GM12878 (cell line): ENCODE measurements at regions not wholly inside any gene's neighbourhood (a gene's known extent, or its start where the extent isn't known, plus 50 kb on each side); places are given as distances from the start of the nearest gene placed in this dataset.

Source experiments
- ATAC-seq: fragments of 200-7000 bp; cut with Tn5 transposase; 3 replicates; pipeline ENCODE4 v1.9.1; 2020; ENCODE audit warnings: mild to moderate bottlenecking, moderate library complexity
- BruUV-seq: library from RNA; stranded (reverse); fragments of 400-500 nt; replicated peaks from 2 replicates; lab custom pipeline; 2021; lab: Mats Ljungman, UMichigan
- CTCF ChIA-PET: fragments of 300-600 bp; sonication (Branson Sonifier 250); formaldehyde crosslinking; extraction: SDS; loops from one replicate; lab custom pipeline; 2021; ENCODE audit warnings: inconsistent platforms; lab: Yijun Ruan, JAX
- POLR2A ChIA-PET: fragments of 350-600 bp; formaldehyde crosslinking; extraction: SDS; loops from one replicate; lab custom pipeline; 2021; ENCODE audit warnings: inconsistent platforms; lab: Charles Lee
- RAD21 ChIA-PET: fragments of 300-600 bp; sonication (Branson Sonifier 250); formaldehyde crosslinking; loops from one replicate; lab custom pipeline; 2023; ENCODE audit warnings: antibody characterized with exemption; ENCODE audit not compliant: unreplicated experiment; lab: Charles Lee
- SMC1A ChIA-PET: fragments of 300-600 bp; sonication (Branson Sonifier 250); formaldehyde crosslinking; loops from one replicate; lab custom pipeline; 2023; ENCODE audit not compliant: unreplicated experiment, uncharacterized antibody; lab: Charles Lee
- DNase-seq: peaks from one replicate; pipeline ENCODE4 v3.0.0-alpha.2; 2011; ENCODE audit warnings: low read depth, low spot score
- FAIRE-seq: peaks from 3 replicates; lab custom pipeline; 2011; peaks lifted over from hg19 to GRCh38; lab: Jason Lieb, UNC
- H2AFZ ChIP-seq: 2 replicates; pipeline ENCODE4 v1.6.0; 2011; ENCODE audit warnings: low read depth, low read length, control low read depth; ENCODE audit not compliant: control insufficient read depth
- H3K27ac ChIP-seq: 2 replicates; pipeline ENCODE4 v1.5.1; 2011; ENCODE audit warnings: control low read depth; ENCODE audit not compliant: control insufficient read depth, insufficient read depth
- H3K27me3 ChIP-seq, 2 experiments: replicated peaks in 1 of 2; 2 replicates each; pipeline versions ENCODE4 v1.6.0 to v1.6.1; 2011; ENCODE audit warnings: low read length in 1 of 2; ENCODE audit not compliant: control insufficient read depth in 2 of 2, insufficient read depth in 2 of 2
- H3K36me3 ChIP-seq, 2 experiments: 2 replicates each; pipeline ENCODE4 v1.5.1; 2011; ENCODE audit warnings: low read length in 1 of 2; ENCODE audit not compliant: control insufficient read depth in 2 of 2, insufficient read depth in 2 of 2
- H3K4me1 ChIP-seq: 2 replicates; pipeline ENCODE4 v1.6.1; 2011; ENCODE audit warnings: mild to moderate bottlenecking, low read length, moderate library complexity, mixed read lengths; ENCODE audit not compliant: control insufficient read depth, insufficient read depth
- H3K4me2 ChIP-seq: 2 replicates; pipeline ENCODE4 v1.6.0; 2011; ENCODE audit warnings: control low read depth; ENCODE audit not compliant: control insufficient read depth, insufficient read depth
- H3K4me3 ChIP-seq: fragments of 200-600 bp; sonication (generic); 2 replicates; pipeline ENCODE4 v1.5.1; 2016
- H3K79me2 ChIP-seq: 2 replicates; pipeline ENCODE4 v1.6.0; 2011; ENCODE audit warnings: low read length; ENCODE audit not compliant: control insufficient read depth, insufficient read depth
- H3K9ac ChIP-seq: 2 replicates; pipeline ENCODE4 v1.8.0; 2011; ENCODE audit warnings: low read length, control low read depth, mixed read lengths; ENCODE audit not compliant: control insufficient read depth, insufficient read depth
- H3K9me3 ChIP-seq: replicated peaks from 3 replicates; pipeline ENCODE4 v1.5.1; 2011; ENCODE audit warnings: mild to moderate bottlenecking, low read length; ENCODE audit not compliant: control insufficient read depth, insufficient read depth
- H4K20me1 ChIP-seq: 2 replicates; pipeline ENCODE4 v1.6.0; 2011; ENCODE audit not compliant: control insufficient read depth, insufficient read depth
- CEBPZ ChIP-seq: fragments of 150-350 bp; IDR thresholded peaks from 2 replicates; pipeline ENCODE4 v1.6.1; 2016; ENCODE audit warnings: low read depth, low read length
- CTCF ChIP-seq, 3 experiments: IDR thresholded peaks in 2 of 3; conservative IDR thresholded peaks in 1 of 3; 2 replicates each; pipeline ENCODE4 v1.5.1; 2011; ENCODE audit warnings: low read depth in 3 of 3, low read length in 3 of 3, mild to moderate bottlenecking in 3 of 3, control low read depth in 2 of 3, moderate library complexity in 2 of 3, inconsistent platforms in 1 of 3, mixed read lengths in 1 of 3; ENCODE audit not compliant: control insufficient read depth in 2 of 3, insufficient read depth in 1 of 3; ENCODE audit errors: extremely low read depth in 1 of 3
- RAD21 ChIP-seq: IDR thresholded peaks from 2 replicates; pipeline ENCODE4 v1.6.1; 2011; ENCODE audit warnings: mild to moderate bottlenecking, low read depth, low read length, moderate library complexity; ENCODE audit not compliant: insufficient read depth
- RUNX3 ChIP-seq: IDR thresholded peaks from 2 replicates; pipeline ENCODE4 v1.6.1; 2012; ENCODE audit warnings: low read length, inconsistent platforms
- TAF1 ChIP-seq: IDR thresholded peaks from 2 replicates; pipeline ENCODE4 v1.6.1; 2011; ENCODE audit warnings: mild to moderate bottlenecking, low read depth, low read length, borderline replicate concordance
- WRNIP1 ChIP-seq: IDR thresholded peaks from 2 replicates; pipeline ENCODE4 v1.6.1; 2011; ENCODE audit warnings: low read depth, low read length, improper control_type of control experiment, borderline replicate concordance
- YY1 ChIP-seq: IDR thresholded peaks from 2 replicates; pipeline ENCODE4 v1.6.1; 2011; ENCODE audit warnings: low read depth, mild to moderate bottlenecking, low read length
- ZSCAN29 ChIP-seq: fragments of 450-650 bp; IDR thresholded peaks from 2 replicates; pipeline ENCODE4 v1.6.1; 2017; ENCODE audit warnings: mild to moderate bottlenecking, moderate library complexity
- WGBS: methylation state at CpG from one replicate; pipeline ENCODE4 v1.1.6; 2016; ENCODE audit warnings: low lambda C conversion rate; ENCODE audit not compliant: insufficient replicate concordance, insufficient coverage; ENCODE audit errors: missing lambda C conversion rate; 5-methylcytosine and 5-hydroxymethylcytosine counted together
- in situ Hi-C: fragments of 300-500 bp; cut with MboI; formaldehyde crosslinking; loops from 9 replicates; pipeline ENCODE4 v1.14.3; 2018; ENCODE audit warnings: mixed read lengths
- intact Hi-C: fragments of 100-400 bp; cut with micrococcal nuclease; formaldehyde crosslinking; loops from one replicate; pipeline ENCODE4 v1.14.2; 2022; ENCODE audit not compliant: unreplicated experiment

GRCh38 chr5:28012538-28012937 is 974.2 kb upstream of the CDH9 start:
- TF ChIP-seq TAF1 (no peak), CTCF (IDR thresholded peaks at IDR 0.05 in 2 of 3, conservative IDR thresholded peaks at IDR 0.05 in 1 of 3; ENCODE audit: control insufficient read depth in 2 of 3, extremely low read depth in 1 of 3, insufficient read depth in 1 of 3, low read depth in 3 of 3, low read length in 3 of 3) (peak in 1 of 3 experiments; percentile 38; a peak in 1 of 6 replicates), RAD21 (peak; percentile 20; the same call in 1 of the 2 replicates)
- ATAC-seq, result peak; percentile 73
- Histone ChIP-seq H3K4me1 (no peaks in the 10 kb centered on the region), H3K79me2 (no peaks in the 10 kb centered on the region), H3K4me3 (no peak overlapping the region), H3K9ac (no peak overlapping the region), H4K20me1 (no peaks in the 10 kb centered on the region), H3K27ac (no peak overlapping the region), H3K4me2 (no peak overlapping the region), H2AFZ (no peak overlapping the region), H3K9me3 (no peaks in the 10 kb centered on the region), H3K36me3 (no peaks in the 10 kb centered on the region), H3K27me3 (no peaks in the 10 kb centered on the region)
- POLR2A ChIA-PET, result no interaction called here
- no TSS peak for BruUV-seq
- CTCF ChIA-PET, result interaction anchor here (0.6 to 2.3 kb wide), 2 partner anchors 8 to 330 kb away, joined by 3 to 6 read pairs; no protein-coding TSS in a partner anchor
- DNase-seq, result no peak
- RAD21 ChIA-PET, result no interaction called here
- FAIRE-seq, result no peak
- SMC1A ChIA-PET, result no interaction called here
- in situ Hi-C loops (no loop called here), intact Hi-C loops (loop anchor here (10.0 kb wide), 2 partner anchors 328 to 888 kb away; no protein-coding TSS in a partner anchor)
- WGBS, result 12% methylated on average over 5 of the region's 5 CpGs

GRCh38 chr5:28009576-28009975 is 971.2 kb upstream of the CDH9 start:
- intact Hi-C loops, result no loop called here
- CTCF ChIA-PET, result interaction anchor here (0.9 kb wide), 1 partner anchor 14 kb away, joined by 4 read pairs; no protein-coding TSS in a partner anchor
- TF ChIP-seq RUNX3 (no peak), CEBPZ (no peak), ZSCAN29 (no peak), WRNIP1 (no peak), YY1 (no peak)
- RAD21 ChIA-PET, result no interaction called here
- no peak overlapping the region for H3K27ac ChIP-seq
- H3K9me3 ChIP-seq, result no peaks in the 10 kb centered on the region
- H3K27me3 ChIP-seq, result no peaks in the 10 kb centered on the region
- no peaks in the 10 kb centered on the region for H3K79me2 ChIP-seq
- H3K36me3 ChIP-seq, result no peaks in the 10 kb centered on the region
- H3K4me1 ChIP-seq, result no peaks in the 10 kb centered on the region
- in situ Hi-C loops, result no loop called here
- POLR2A ChIA-PET, result no interaction called here
- SMC1A ChIA-PET, result no interaction called here
- no peak overlapping the region for H2AFZ ChIP-seq
- BruUV-seq, result no TSS peak
- 13% methylated on average over 2 of the region's 2 CpGs for WGBS
- no peak overlapping the region for H3K4me3 ChIP-seq
- H3K4me2 ChIP-seq, result no peak overlapping the region
- no peak overlapping the region for H3K9ac ChIP-seq
- H4K20me1 ChIP-seq, result no peaks in the 10 kb centered on the region
- FAIRE-seq (no peak), ATAC-seq (no peak), DNase-seq (no peak)
